AG04450 (cell line): ENCODE measurements at regions not wholly inside any gene's neighbourhood (a gene's known extent, or its start where the extent isn't known, plus 50 kb on each side); places are given as distances from the start of the nearest gene placed in this dataset.
A peak's percentile ranks its signal among the peaks of the same experiment; 100 is the strongest.

Experiments
- CTCF ChIA-PET: fragments of 300-600, 350-600 bp; formaldehyde crosslinking; extraction: SDS; loops from one replicate; lab custom pipeline; 2022; ENCODE audit warnings: antibody characterized with exemption, inconsistent platforms; lab: Charles Lee
- POLR2A ChIA-PET: fragments of 350-600 bp; formaldehyde crosslinking; extraction: SDS; loops from one replicate; lab custom pipeline; 2021; ENCODE audit warnings: antibody characterized with exemption, inconsistent platforms; lab: Yijun Ruan, JAX
- DNase-seq: peaks from one replicate; pipeline ENCODE4 v3.0.0-alpha.2; 2011; ENCODE audit warnings: low read depth, low spot score
- H3K27ac ChIP-seq: one replicate; pipeline ENCODE4 v1.5.1; 2012; ENCODE audit warnings: low read depth, low read length, control low read depth
- H3K27me3 ChIP-seq: one replicate; pipeline ENCODE4 v1.6.0; 2012; ENCODE audit warnings: low read length; ENCODE audit not compliant: control insufficient read depth, insufficient read depth
- H3K4me3 ChIP-seq: 2 replicates; pipeline ENCODE4 v1.5.1; 2011; ENCODE audit warnings: mild to moderate bottlenecking, low read depth, low read length, control low read depth
- H3K9me3 ChIP-seq: 2 replicates; pipeline ENCODE4 v1.5.1; 2012; ENCODE audit warnings: low read length; ENCODE audit not compliant: control insufficient read depth, insufficient read depth
- CTCF ChIP-seq: IDR thresholded peaks from 2 replicates; pipeline ENCODE4 v1.5.1; 2011; ENCODE audit warnings: low read depth, low read length, control low read depth, inconsistent platforms

GRCh38 chr15:89421219-89421618 is 75.2 kb downstream of the RHCG start:
- POLR2A ChIA-PET = no interaction called here
- H3K27me3 ChIP-seq = peaks cover 41% of the 10 kb centered on the region
- CTCF ChIA-PET = interaction anchor here (3.1 to 3.8 kb wide), 2 partner anchors 62 to 63 kb away, joined by 29 to 44 read pairs; no protein-coding TSS in a partner anchor
- H3K9me3 ChIP-seq = peaks cover 5% of the 10 kb centered on the region; the same call in 1 of the 2 replicates
- no peak overlapping the region for H3K27ac ChIP-seq
- H3K4me3 ChIP-seq = no peak overlapping the region
- no peak for DNase-seq
- TF ChIP-seq CTCF = no peak

DNA sequence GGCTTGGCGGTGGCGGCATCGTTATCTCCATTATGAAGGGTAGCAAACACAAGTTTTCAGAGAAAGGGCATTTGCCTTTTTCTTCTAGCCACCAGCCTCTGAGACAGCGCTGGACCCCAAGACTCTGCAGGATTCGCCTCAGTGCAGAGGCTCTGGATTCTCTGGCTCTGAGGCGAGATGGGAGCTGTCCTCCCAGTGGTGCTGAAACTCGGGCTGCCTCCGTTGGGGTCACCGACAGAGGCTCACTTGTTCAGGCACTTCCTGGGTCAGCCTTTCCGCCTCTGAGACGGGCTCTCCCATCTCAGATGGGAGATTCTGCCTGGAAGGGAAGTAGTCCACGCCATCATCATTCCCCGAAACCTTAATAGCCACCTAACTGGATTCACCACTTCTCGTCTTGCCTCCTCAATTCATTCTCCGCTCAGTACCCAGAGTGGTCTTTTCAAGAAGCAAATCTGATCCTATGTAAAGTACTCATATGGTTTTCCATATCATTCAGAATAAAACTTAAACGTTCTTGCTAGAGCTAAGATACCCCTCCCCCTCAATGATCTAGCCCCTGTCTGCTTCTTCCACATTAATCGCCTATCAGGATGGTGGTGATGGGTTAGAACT is 76.9 kb downstream of the RHCG start:
- no peak overlapping the region for H3K4me3 ChIP-seq
- peaks cover 47% of the 10 kb centered on the region for H3K27me3 ChIP-seq
- peaks cover 5% of the 10 kb centered on the region; the same call in 1 of the 2 replicates for H3K9me3 ChIP-seq
- no peak overlapping the region for H3K27ac ChIP-seq
- no peak for DNase-seq
- ChIA-PET CTCF (interaction anchor here (2.9 to 3.8 kb wide), 2 partner anchors 11 to 61 kb away, joined by 16 to 44 read pairs; no protein-coding TSS in a partner anchor), POLR2A (interaction anchor here (0.7 kb wide), 1 partner anchor 33 kb away, joined by 4 read pairs; no protein-coding TSS in a partner anchor)
- no peak for TF ChIP-seq CTCF

DNA sequence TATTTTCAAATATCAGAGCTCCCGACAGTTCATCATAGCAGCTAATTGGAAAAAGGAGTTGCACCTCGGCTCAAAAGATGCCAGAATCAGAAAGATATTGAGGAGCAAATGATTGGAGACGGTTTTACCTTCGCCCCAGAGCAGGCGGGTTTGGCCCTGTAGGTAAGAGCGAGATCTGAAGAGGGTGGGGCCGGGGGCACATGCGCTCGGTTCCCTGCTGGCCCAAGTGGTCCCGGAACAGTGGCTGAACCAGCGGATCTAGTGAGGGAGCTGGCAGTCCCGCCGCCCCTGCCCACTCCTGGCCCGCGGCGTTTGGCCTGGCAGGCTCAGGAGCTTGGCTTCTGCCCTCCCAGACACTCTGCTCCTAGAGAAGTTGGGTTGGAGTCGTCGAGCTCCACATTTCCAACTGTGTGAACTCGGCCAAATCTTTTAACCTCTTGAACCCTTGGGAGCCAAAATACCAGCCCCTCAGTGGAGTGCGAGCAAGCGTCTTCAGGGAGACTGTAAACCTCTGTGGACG is 79.1 kb downstream of the RHCG start:
- Histone ChIP-seq H3K27me3 (peaks cover 62% of the 10 kb centered on the region), H3K4me3 (no peak overlapping the region), H3K27ac (no peak overlapping the region), H3K9me3 (peaks cover 5% of the 10 kb centered on the region; the same call in 1 of the 2 replicates)
- CTCF ChIA-PET = interaction anchor here (1.0 to 1.8 kb wide), 4 partner anchors 10 to 58 kb away, joined by 3 to 14 read pairs (median 5); no protein-coding TSS in a partner anchor
- no peak for DNase-seq
- POLR2A ChIA-PET = no interaction called here
- no peak for TF ChIP-seq CTCF

GRCh38 chr15:89416339-89417183 is 79.8 kb downstream of the RHCG start:
- no peak for DNase-seq
- Histone ChIP-seq H3K9me3 (peaks cover 6% of the 10 kb centered on the region; the same call in 1 of the 2 replicates), H3K27ac (no peak overlapping the region), H3K27me3 (peaks cover 69% of the 10 kb centered on the region), H3K4me3 (no peak overlapping the region)
- peak; percentile 71 for TF ChIP-seq CTCF
- ChIA-PET POLR2A (no interaction called here), CTCF (interaction anchor here (1.0 to 1.8 kb wide), 5 partner anchors 10 to 109 kb away, joined by 3 to 14 read pairs (median 4); no protein-coding TSS in a partner anchor)
